Osteoblast (primary cell): ENCODE measurements at regions not wholly inside any gene's neighbourhood (a gene's known extent, or its start where the extent isn't known, plus 50 kb on each side); places are given as distances from the start of the nearest gene placed in this dataset.
A peak's percentile ranks its signal among the peaks of the same experiment; 100 is the strongest.
"Not testable (repeated sequence)": the region's sequence is repeated elsewhere in the genome, so short reads cannot be mapped to it uniquely, and the experiment has no call there.

ENCODE experiments used
- DNase-seq: peaks from one replicate; pipeline ENCODE4 v3.0.0; 2011; ENCODE audit warnings: low spot score, mixed read lengths; ENCODE audit not compliant: insufficient read length; ENCODE audit errors: missing footprints
- H2AFZ ChIP-seq: 2 replicates; pipeline ENCODE4 v1.6.0; 2011; ENCODE audit warnings: mild to moderate bottlenecking, low read length
- H3K27ac ChIP-seq: 2 replicates; pipeline ENCODE4 v1.5.1; 2011; ENCODE audit warnings: mild to moderate bottlenecking, low read depth, low read length, moderate library complexity
- H3K27me3 ChIP-seq: 2 replicates; pipeline ENCODE4 v1.6.0; 2012; ENCODE audit warnings: mild to moderate bottlenecking, control low read depth, inconsistent platforms, low read length, moderate library complexity; ENCODE audit not compliant: insufficient read depth
- H3K36me3 ChIP-seq: 2 replicates; pipeline ENCODE4 v1.5.1; 2011; ENCODE audit warnings: mild to moderate bottlenecking, low read length, control low read depth, moderate library complexity; ENCODE audit not compliant: insufficient read depth
- H3K4me1 ChIP-seq: 2 replicates; pipeline ENCODE4 v1.5.1; 2011; ENCODE audit warnings: mild to moderate bottlenecking, low read length, control low read depth, moderate library complexity; ENCODE audit not compliant: insufficient read depth
- H3K4me2 ChIP-seq: 2 replicates; pipeline ENCODE4 v1.6.0; 2011; ENCODE audit warnings: mild to moderate bottlenecking, low read length; ENCODE audit not compliant: insufficient read depth
- H3K4me3 ChIP-seq: fragments of 200-600 bp; sonication (generic); 3 replicates; pipeline ENCODE4 v1.5.1; 2012; ENCODE audit warnings: mild to moderate bottlenecking, low read length, inconsistent platforms; ENCODE audit not compliant: insufficient read depth
- H3K79me2 ChIP-seq: 2 replicates; pipeline ENCODE4 v1.6.0; 2012; ENCODE audit warnings: mild to moderate bottlenecking, low read length, control low read depth, inconsistent platforms; ENCODE audit not compliant: insufficient read depth
- H3K9me3 ChIP-seq: 2 replicates; pipeline ENCODE4 v1.5.1; 2011; ENCODE audit warnings: low read depth, low read length, control low read depth
- H4K20me1 ChIP-seq: 2 replicates; pipeline ENCODE4 v1.6.0; 2012; ENCODE audit warnings: mild to moderate bottlenecking, low read length, control low read depth; ENCODE audit not compliant: insufficient read depth
- CTCF ChIP-seq: IDR thresholded peaks from 2 replicates; pipeline ENCODE4 v1.5.1; 2011; ENCODE audit warnings: mild to moderate bottlenecking, low read depth, low read length, moderate library complexity; ENCODE audit errors: extremely low read depth

GRCh38 chr15:92800013-92800412 lies 100.1 kb upstream of the CHD2 start:
- Histone ChIP-seq H3K4me3 (no peak overlapping the region), H3K4me1 (peaks cover 22% of the 10 kb centered on the region), H3K27ac (no peak overlapping the region), H3K79me2 (no peaks in the 10 kb centered on the region), H3K36me3 (no peaks in the 10 kb centered on the region), H3K4me2 (no peak overlapping the region), H4K20me1 (no peaks in the 10 kb centered on the region), H2AFZ (no peak overlapping the region), H3K27me3 (no peaks in the 10 kb centered on the region), H3K9me3 (no peaks in the 10 kb centered on the region)
- no peak for DNase-seq
- TF ChIP-seq CTCF, result no peak

DNA sequence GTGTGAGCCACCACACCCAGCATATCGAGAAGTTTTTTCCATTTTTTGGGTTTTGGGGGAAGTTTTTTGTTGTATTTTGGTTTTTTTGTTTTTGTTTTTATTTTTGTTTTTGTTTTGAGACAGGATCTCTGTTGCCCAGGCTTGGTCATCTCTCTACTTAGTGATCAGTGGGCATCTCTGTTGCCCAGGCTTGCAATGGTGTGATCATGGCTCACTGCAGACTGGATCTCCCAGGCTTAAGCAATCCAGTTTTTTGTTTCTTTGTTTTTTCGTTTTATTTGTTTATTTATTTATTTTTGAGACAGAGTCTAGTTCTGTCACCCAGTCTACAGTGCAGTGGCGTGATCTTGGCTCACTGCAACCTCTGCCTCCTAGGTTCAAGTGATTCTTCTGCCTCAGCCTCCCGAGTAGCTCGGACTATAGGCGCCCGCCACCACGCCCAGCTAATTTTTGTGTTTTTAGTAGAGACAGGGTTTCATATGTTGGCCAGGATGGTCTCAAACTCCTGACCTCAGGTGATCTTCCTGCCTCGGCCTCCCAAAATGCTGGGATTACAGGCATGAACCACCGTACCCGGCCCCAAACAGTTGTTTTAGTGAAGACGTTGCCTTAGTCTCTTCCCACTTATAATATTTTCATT lies 99.6 kb upstream of the CHD2 start:
- DNase-seq, H3K36me3 ChIP-seq, H3K4me2 ChIP-seq, H2AFZ ChIP-seq, H3K4me3 ChIP-seq, H3K27me3 ChIP-seq, H4K20me1 ChIP-seq, H3K9me3 ChIP-seq, H3K79me2 ChIP-seq: not testable (repeated sequence)
- Histone ChIP-seq H3K4me1 (peaks cover 22% of the 10 kb centered on the region), H3K27ac (peak overlapping the region; percentile 96)

- peak overlapping the region; percentile 96 for H3K27ac ChIP-seq
- H3K4me2 ChIP-seq, result peak overlapping the region; percentile 82
- not testable (repeated sequence) for H3K27me3 ChIP-seq, H4K20me1 ChIP-seq, H3K9me3 ChIP-seq, H3K36me3 ChIP-seq, H3K79me2 ChIP-seq
- peak overlapping the region; percentile 91 for H2AFZ ChIP-seq
- peak; percentile 85 for DNase-seq
- peak overlapping the region; percentile 52 for H3K4me3 ChIP-seq
- H3K4me1 ChIP-seq, result peaks cover 22% of the 10 kb centered on the region
These were observed 98.9 kb upstream of the CHD2 start for GRCh38 chr15:92801056-92801773.

GRCh38 chr15:92801774-92802464 lies 98.2 kb upstream of the CHD2 start:
- H3K4me3 ChIP-seq, result peak overlapping the region; percentile 52
- no peaks in the 10 kb centered on the region for H3K36me3 ChIP-seq
- H3K4me1 ChIP-seq, result peaks cover 22% of the 10 kb centered on the region
- H2AFZ ChIP-seq, result peak overlapping the region; percentile 91
- no peak for TF ChIP-seq CTCF
- peak; percentile 93 for DNase-seq
- peak overlapping the region; percentile 96 for H3K27ac ChIP-seq
- no peaks in the 10 kb centered on the region for H4K20me1 ChIP-seq
- no peaks in the 10 kb centered on the region for H3K9me3 ChIP-seq
- no peaks in the 10 kb centered on the region for H3K27me3 ChIP-seq
- H3K79me2 ChIP-seq, result no peaks in the 10 kb centered on the region
- peak overlapping the region; percentile 82 for H3K4me2 ChIP-seq
